Brain pericyte (primary cell): ENCODE measurements at regions not wholly inside any gene's neighbourhood (a gene's known extent, or its start where the extent isn't known, plus 50 kb on each side); places are given as distances from the start of the nearest gene placed in this dataset.

ENCODE experiments used
- DNase-seq: peaks from one replicate; pipeline ENCODE4 v3.0.0-alpha.2; 2012; ENCODE audit warnings: low read depth, low spot score

DNA sequence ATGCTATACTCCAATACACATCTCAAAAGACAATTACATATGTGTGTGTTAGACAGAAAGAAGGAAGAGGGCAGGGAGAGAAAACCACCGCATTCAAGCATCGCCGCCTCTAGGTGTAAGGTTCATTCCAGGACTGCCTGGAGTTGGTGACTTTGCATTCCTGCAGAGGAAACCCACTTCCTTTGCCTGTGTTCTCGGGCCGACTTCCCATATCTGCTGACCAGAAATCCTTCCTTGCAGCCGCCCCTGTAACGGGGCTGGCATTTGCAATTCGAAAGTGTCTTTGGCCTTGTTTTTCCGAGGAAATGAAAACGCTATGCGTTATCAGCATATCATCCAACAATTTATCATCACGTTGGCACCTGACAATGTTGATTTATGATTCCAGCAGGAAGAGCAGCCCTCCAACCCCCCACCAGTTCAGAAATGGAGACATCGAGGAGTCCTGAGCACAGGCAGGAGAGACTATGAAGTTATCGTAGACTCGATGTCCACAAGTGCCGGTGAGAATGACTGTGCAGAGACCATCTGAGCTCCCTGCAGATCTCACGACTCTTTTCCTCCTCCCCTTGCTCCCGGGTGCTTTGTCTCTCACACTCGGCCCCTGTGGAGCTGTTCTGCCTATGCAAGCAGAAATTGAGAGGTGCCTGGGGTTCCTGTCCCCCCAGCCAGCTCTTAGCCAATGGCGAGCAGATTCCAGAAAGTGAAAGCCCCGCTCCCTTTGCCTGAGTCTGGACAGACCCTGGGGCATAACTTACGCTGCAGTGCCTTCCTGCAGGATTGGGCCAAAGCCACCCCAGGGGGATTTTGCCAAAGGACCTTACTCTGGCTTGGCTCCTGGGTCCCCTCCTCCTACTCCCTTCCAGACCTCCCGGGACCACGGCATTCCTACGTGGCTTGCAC lies 68.9 kb upstream of the FOXK1 start:
- peak; percentile 30 for DNase-seq

DNA sequence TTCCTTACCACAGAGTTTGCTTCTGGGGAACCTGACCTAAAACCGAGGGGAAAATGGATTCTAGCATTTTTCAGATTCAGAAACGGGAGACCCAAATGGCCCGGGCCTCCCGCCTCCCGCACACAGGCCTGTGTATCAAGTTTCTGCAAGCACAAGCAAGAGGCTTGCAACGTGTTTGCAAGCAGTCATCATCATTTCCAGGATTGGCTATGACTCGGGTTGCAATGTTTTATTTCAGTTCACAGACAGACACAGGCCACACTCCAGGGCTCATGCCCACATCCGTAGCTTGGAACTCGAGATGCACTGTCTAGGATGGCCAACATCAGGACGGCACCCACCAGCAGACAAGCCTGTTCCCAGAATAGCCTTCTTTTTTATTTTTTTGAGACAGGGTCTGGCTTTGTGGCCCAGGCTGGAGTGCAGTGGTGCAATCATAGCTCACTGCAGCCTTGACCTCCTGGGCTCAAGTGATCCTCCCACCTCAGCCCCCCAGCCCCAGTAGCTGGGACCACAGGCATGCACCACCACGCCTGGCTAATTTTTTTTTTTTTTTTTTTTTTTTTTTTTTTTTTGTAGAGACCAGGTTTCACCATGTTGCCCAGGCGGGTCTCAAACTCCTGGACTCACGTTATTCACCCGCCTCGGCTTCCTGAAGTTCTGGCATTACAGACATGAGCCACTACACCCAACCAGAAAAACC lies 68.1 kb upstream of the FOXK1 start:
- peak; percentile 30 for DNase-seq

DNA sequence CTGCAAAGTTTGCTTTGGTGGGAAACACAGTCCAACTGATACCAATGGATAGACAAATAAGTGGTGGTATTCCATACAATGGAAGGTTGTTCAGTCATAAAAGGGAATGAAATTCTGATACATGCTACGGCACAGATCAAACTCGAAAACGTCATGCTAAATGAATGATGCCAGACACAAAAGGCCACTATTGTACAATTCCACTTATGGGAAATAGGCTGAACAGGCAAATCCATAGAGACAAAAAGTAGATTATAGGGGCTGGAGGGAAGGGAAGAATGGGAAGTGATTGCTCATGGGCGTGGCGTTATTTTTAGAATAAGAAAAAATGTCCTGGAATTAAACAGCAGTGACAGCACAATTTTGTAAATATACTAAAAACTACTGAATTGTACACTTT lies 66.0 kb upstream of the FOXK1 start:
- no peak for DNase-seq

DNA sequence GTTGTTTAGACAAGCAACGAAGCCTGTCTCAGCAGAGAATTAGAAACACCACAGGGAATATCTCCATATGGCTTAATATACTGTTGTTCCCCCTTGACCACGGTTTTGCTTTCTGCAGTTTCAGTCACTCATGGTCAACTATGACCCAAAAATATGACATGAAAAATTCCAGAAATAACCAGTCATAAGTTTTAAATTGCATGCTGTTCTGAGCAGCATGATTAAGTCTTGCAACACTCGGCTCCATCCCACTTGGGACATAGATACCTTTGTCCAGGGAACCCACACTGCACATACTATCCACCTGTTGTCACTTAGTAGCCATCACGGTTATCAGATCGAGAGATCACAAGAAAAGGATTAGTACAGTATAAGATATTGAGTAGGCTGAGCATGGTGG lies 60.7 kb upstream of the FOXK1 start:
- DNase-seq: no peak

DNA sequence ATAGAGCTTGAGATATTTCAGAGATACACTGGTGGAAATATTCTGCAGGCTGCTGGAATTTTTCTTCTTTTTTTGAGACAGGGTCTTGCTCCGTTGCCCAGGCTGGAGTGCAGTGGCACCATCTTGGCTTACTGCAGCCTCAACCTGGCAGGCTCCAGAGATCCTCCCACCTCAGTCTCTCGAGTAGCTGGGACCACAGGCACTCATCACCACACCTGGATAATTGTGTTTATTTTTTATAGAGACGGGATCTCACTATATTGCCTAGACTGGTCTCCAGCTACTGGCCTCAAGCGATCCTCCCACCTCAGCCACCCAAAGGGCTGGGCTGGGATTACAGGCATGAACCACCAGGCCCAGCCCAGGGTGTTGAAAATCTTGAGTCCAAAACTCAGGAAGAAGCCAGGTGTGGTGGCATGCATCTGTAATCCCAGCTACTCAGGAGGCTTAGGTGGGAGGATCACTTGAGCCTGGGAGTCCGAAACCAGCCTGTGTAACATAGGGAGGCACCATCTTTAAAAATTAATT lies 55.7 kb upstream of the FOXK1 start:
- DNase-seq: no peak

DNA sequence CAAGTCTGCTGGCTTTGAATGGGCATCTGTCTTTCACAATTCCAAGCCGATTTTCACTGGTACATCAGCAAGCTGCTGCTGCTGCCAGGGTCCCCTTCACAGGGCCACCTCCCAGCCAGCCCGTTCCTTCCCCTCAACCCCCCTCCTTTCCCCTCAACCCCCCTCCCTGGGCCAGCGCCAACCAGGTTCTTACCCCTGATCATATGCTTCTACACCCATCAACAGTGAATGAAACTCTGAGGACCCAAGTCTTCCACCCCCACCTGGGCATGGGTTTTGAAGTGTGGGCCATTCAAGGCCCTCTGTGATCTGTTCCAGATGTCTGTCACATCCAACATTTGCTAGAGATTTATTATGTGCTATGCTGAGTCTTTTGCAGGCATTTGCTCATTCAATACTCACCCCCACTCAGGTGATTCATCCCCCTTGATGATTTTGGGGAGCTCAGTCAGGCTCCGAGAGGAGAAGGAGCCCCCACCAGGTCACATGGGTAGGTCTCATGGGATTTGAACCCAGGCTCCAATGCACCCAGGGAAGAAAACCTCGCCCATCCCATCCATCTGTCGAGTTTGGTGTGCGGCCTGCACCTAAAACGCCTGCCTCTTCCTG lies 52.7 kb upstream of the FOXK1 start:
- no peak for DNase-seq

DNA sequence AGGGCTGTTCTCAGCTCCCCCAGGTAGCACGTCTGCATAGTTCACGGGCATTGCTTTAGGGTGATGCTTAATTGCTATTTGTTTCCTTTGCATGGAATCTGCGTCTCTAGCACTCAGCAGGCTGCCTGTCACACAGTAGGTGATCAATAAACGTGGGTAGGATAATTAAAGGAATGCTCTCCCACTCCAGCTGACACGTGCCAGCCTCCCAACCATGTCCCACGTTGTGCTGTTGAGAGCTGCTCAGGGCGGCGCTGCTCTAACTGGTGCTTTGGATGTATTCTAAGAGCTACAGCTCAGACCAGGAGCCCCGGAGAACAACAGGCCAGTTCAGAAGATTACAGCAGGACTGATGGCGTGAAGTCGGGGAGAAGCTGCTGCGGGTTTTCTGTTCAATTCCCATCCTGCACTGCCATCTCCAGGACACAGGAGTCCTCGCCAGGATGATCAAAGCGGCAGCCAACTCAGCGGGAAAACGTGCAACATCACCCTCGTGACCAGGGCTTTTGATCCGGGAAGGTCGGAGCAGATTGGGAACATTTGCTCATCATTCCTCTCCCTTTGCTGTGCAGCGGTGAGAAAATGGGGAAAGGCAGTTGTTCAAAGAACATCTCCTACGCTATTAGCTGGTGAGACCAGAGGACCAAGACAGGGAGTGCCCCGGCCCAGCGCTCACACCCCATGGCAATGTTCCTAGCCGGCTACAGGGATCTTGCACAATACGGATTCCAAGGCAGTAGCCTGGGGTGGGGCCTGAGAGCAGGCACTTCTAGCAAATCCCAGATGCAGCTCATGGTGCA lies 50.5 kb upstream of the FOXK1 start:
- DNase-seq: peak; percentile 70
